Endothelial cell of umbilical vein (primary cell): ENCODE measurements at regions not wholly inside any gene's neighbourhood (a gene's known extent, or its start where the extent isn't known, plus 50 kb on each side); places are given as distances from the start of the nearest gene placed in this dataset.

ENCODE experiments used
- BruUV-seq: library from RNA; stranded (reverse); fragments of 400-500 nt; replicated peaks from 2 replicates; lab custom pipeline; 2021; lab: Mats Ljungman, UMichigan
- CTCF ChIA-PET: fragments of 300-600, 350-600 bp; sonication (Branson Sonifier 250); formaldehyde crosslinking; loops from one replicate; lab custom pipeline; 2021; ENCODE audit warnings: antibody characterized with exemption, inconsistent platforms; lab: Charles Lee
- POLR2A ChIA-PET: fragments of 300-600, 350-600 bp; sonication (Branson Sonifier 250); formaldehyde crosslinking; loops from one replicate; lab custom pipeline; 2021; ENCODE audit warnings: antibody characterized with exemption, inconsistent platforms; lab: Charles Lee
- DNase-seq: peaks from one replicate; pipeline ENCODE4 v3.0.0-alpha.2; 2011; ENCODE audit warnings: low read depth, low spot score
- FAIRE-seq: peaks from 2 replicates; lab custom pipeline; 2011; peaks lifted over from hg19 to GRCh38; lab: Jason Lieb, UNC
- H2AFZ ChIP-seq: 2 replicates; pipeline ENCODE4 v1.6.0; 2012; ENCODE audit warnings: low read depth, low read length, control low read depth, inconsistent platforms
- H3K27ac ChIP-seq: 2 replicates; pipeline ENCODE4 v1.5.1; 2011; ENCODE audit warnings: low read depth, mild to moderate bottlenecking, control low read depth, low read length, moderate library complexity; ENCODE audit not compliant: insufficient read depth
- H3K27me3 ChIP-seq, 2 experiments: 2 replicates each; pipeline versions ENCODE4 v1.6.0 to v1.6.1; 2011; ENCODE audit warnings: low read length in 2 of 2, mixed read lengths in 1 of 2; ENCODE audit not compliant: control insufficient read depth in 2 of 2, insufficient read depth in 2 of 2
- H3K36me3 ChIP-seq, 2 experiments: 2 replicates in 1 of 2; 3 replicates in 1 of 2; pipeline ENCODE4 v1.5.1; 2011; ENCODE audit warnings: low read length in 2 of 2, mild to moderate bottlenecking in 1 of 2, moderate library complexity in 1 of 2; ENCODE audit not compliant: control insufficient read depth in 2 of 2, insufficient read depth in 2 of 2; ENCODE audit errors: extremely low read depth in 1 of 2
- H3K4me1 ChIP-seq: 3 replicates; pipeline ENCODE4 v1.5.1; 2011; ENCODE audit warnings: mild to moderate bottlenecking, low read length; ENCODE audit not compliant: control insufficient read depth, insufficient read depth; ENCODE audit errors: extremely low read depth
- H3K4me2 ChIP-seq: 2 replicates; pipeline ENCODE4 v1.6.1; 2011; ENCODE audit warnings: low read length, control low read depth, mixed read lengths; ENCODE audit not compliant: insufficient read depth
- H3K4me3 ChIP-seq, 3 experiments: fragments of 200-600 bp in 1 of 3; sonication (generic), shearing (Covaris generic) in 1 of 3; replicated peaks in 1 of 3; 2 replicates each; pipeline ENCODE4 v1.5.1; 2011 to 2016; ENCODE audit warnings: control low read depth in 3 of 3, low read length in 3 of 3, mild to moderate bottlenecking in 2 of 3, inconsistent platforms in 1 of 3, low read depth in 1 of 3, moderate library complexity in 1 of 3; ENCODE audit not compliant: insufficient read depth in 1 of 3
- H3K79me2 ChIP-seq: 2 replicates; pipeline ENCODE4 v1.6.0; 2012; ENCODE audit warnings: low read length, inconsistent platforms; ENCODE audit not compliant: control insufficient read depth, insufficient read depth
- H3K9ac ChIP-seq: replicated peaks from 2 replicates; pipeline ENCODE3; 2011; ENCODE audit warnings: low read length, control low read depth; ENCODE audit not compliant: insufficient read depth; ENCODE audit errors: extremely low read depth
- H3K9me1 ChIP-seq: replicated peaks from 3 replicates; pipeline ENCODE4 v1.6.0; 2011; ENCODE audit warnings: mild to moderate bottlenecking, low read length; ENCODE audit not compliant: control insufficient read depth, insufficient read depth; ENCODE audit errors: extremely low read depth
- H3K9me3 ChIP-seq: replicated peaks from 2 replicates; pipeline ENCODE4 v1.5.1; 2012; ENCODE audit warnings: low read length, inconsistent platforms; ENCODE audit not compliant: control insufficient read depth, insufficient read depth
- H4K20me1 ChIP-seq: replicated peaks from 2 replicates; pipeline ENCODE3; 2011; ENCODE audit warnings: mild to moderate bottlenecking, low read length; ENCODE audit not compliant: control insufficient read depth, insufficient read depth; ENCODE audit errors: extremely low read depth
- CTCF ChIP-seq, 2 donors: IDR thresholded peaks; 1 replicate in 1 of 2; 2 replicates in 1 of 2; pipeline ENCODE4 v1.5.1; 2011; ENCODE audit warnings: low read length in 2 of 2, mild to moderate bottlenecking in 2 of 2, moderate library complexity in 2 of 2, control low read depth in 1 of 2, inconsistent platforms in 1 of 2, low read depth in 1 of 2; ENCODE audit not compliant: insufficient read depth in 1 of 2; ENCODE audit errors: extremely low read depth in 1 of 2
- EZH2 ChIP-seq: IDR thresholded peaks from 2 replicates; pipeline ENCODE4 v1.6.1; 2012; ENCODE audit warnings: borderline replicate concordance, low read depth, mild to moderate bottlenecking, moderate library complexity, low read length, inconsistent platforms; ENCODE audit not compliant: severe bottlenecking
- MAX ChIP-seq: IDR thresholded peaks from 2 replicates; pipeline ENCODE4 v1.6.1; 2011; ENCODE audit not compliant: insufficient read depth, insufficient read length
- dilution Hi-C: fragments of 300-500 bp; cut with MboI; formaldehyde crosslinking; loops from one replicate; pipeline ENCODE4 v1.15.0; 2019; ENCODE audit warnings: low sequenced_read_pairs; ENCODE audit not compliant: extremely low pct_ligation_motif_present
- intact Hi-C: fragments of 100-400 bp; cut with micrococcal nuclease; formaldehyde crosslinking; loops from one replicate; pipeline ENCODE4 v1.10.0; 2022

GRCh38 chr5:10144040-10144439 is 105.6 kb downstream of the ATPSCKMT start:
- H3K79me2 ChIP-seq: no peaks in the 10 kb centered on the region
- intact Hi-C loops: no loop called here

More at GRCh38 chr5:10144040-10144439, 105.6 kb downstream of the ATPSCKMT start:
- POLR2A ChIA-PET: no interaction called here
- no peaks in the 10 kb centered on the region for H3K9me1 ChIP-seq
- H3K4me3 ChIP-seq: no peak overlapping the region
- no peaks in the 10 kb centered on the region for H3K27me3 ChIP-seq
- no peak overlapping the region for H3K9ac ChIP-seq
- H3K9me3 ChIP-seq: no peaks in the 10 kb centered on the region
- H4K20me1 ChIP-seq: no peaks in the 10 kb centered on the region
- H2AFZ ChIP-seq: no peak overlapping the region
- dilution Hi-C loops: no loop called here
- no peak overlapping the region for H3K4me2 ChIP-seq
- no peak overlapping the region for H3K27ac ChIP-seq
- CTCF ChIA-PET: interaction anchor here (1.0 kb wide), 1 partner anchor 10 kb away, joined by 3 read pairs; no protein-coding TSS in a partner anchor
- no TSS peak for BruUV-seq
- FAIRE-seq: no peak
- H3K36me3 ChIP-seq: no peaks in the 10 kb centered on the region
- TF ChIP-seq EZH2: no peak
- no peak for TF ChIP-seq CTCF (IDR thresholded peaks at IDR 0.05; ENCODE audit: extremely low read depth in 1 of 2, insufficient read depth in 1 of 2, low read depth in 1 of 2, low read length in 2 of 2)
- no peak for TF ChIP-seq MAX
- no peak for DNase-seq
- no peaks in the 10 kb centered on the region for H3K4me1 ChIP-seq
